SK-N-SH treated with all-trans-retinoic acid at 6 μM for 48 hours (cell line): ENCODE measurements at regions not wholly inside any gene's neighbourhood (a gene's known extent, or its start where the extent isn't known, plus 50 kb on each side); places are given as distances from the start of the nearest gene placed in this dataset.
A peak's percentile ranks its signal among the peaks of the same experiment; 100 is the strongest.

Source experiments
- ATAC-seq: fragments of 200-7000 bp; cut with Tn5 transposase; 3 replicates; pipeline ENCODE4 v1.9.1; 2020; ENCODE audit warnings: mild to moderate bottlenecking, moderate library complexity
- ARNTL ChIP-seq: fragments of 450-650 bp; formaldehyde crosslinking; IDR thresholded peaks from 2 replicates; pipeline ENCODE4 v1.5.0; 2020; ENCODE audit warnings: low read depth, mild to moderate bottlenecking, moderate library complexity, borderline replicate concordance
- CREB5 ChIP-seq: fragments of 250-450 bp; sonication (Bioruptor Pico); IDR thresholded peaks from 2 replicates; pipeline ENCODE4 v1.5.1; 2020; ENCODE audit warnings: low read depth, mild to moderate bottlenecking, moderate library complexity
- CSDC2 ChIP-seq: fragments of 250-450 bp; sonication (Bioruptor Pico); IDR thresholded peaks from 2 replicates; pipeline ENCODE4 v1.5.0; 2020; ENCODE audit warnings: mild to moderate bottlenecking, moderate library complexity
- CSRNP3 ChIP-seq: fragments of 250-450 bp; sonication (Bioruptor Pico); IDR thresholded peaks from 2 replicates; pipeline ENCODE4 v1.5.1; 2021; ENCODE audit warnings: mild to moderate bottlenecking, moderate library complexity
- ESRRG ChIP-seq: fragments of 250-450 bp; sonication (Bioruptor Pico); IDR thresholded peaks from 2 replicates; pipeline ENCODE4 v1.6.1; 2021; ENCODE audit warnings: mild to moderate bottlenecking
- GLIS3 ChIP-seq: fragments of 250-450 bp; sonication (Bioruptor Pico); IDR thresholded peaks from 2 replicates; pipeline ENCODE4 v1.5.0; 2020; ENCODE audit warnings: mild to moderate bottlenecking, moderate library complexity
- ISL1 ChIP-seq: fragments of 250-450 bp; sonication (Bioruptor Pico); IDR thresholded peaks from 2 replicates; pipeline ENCODE4 v2.1.2; 2022; ENCODE audit warnings: mild to moderate bottlenecking, moderate library complexity
- OSR1 ChIP-seq: fragments of 250-450 bp; sonication (Bioruptor Pico); IDR thresholded peaks from 2 replicates; pipeline ENCODE4 v1.8.0; 2022; ENCODE audit warnings: moderate library complexity, mild to moderate bottlenecking, inconsistent platforms
- PATZ1 ChIP-seq: fragments of 250-450 bp; sonication (Bioruptor Pico); IDR thresholded peaks from 2 replicates; pipeline ENCODE4 v1.8.0; 2020; ENCODE audit warnings: mild to moderate bottlenecking, moderate library complexity, borderline replicate concordance
- PPARA ChIP-seq: fragments of 250-450 bp; sonication (Bioruptor Pico); IDR thresholded peaks from 2 replicates; pipeline ENCODE4 v1.5.0; 2020; ENCODE audit warnings: mild to moderate bottlenecking, borderline replicate concordance
- RARB ChIP-seq: fragments of 250-450 bp; sonication (Bioruptor Pico); IDR thresholded peaks from 2 replicates; pipeline ENCODE4 v1.8.0; 2021; ENCODE audit warnings: mild to moderate bottlenecking, moderate library complexity
- SNAI2 ChIP-seq: fragments of 250-450 bp; sonication (Bioruptor Pico); IDR thresholded peaks from 2 replicates; pipeline ENCODE4 v1.5.0; 2020; ENCODE audit warnings: mild to moderate bottlenecking, moderate library complexity
- TCF4 ChIP-seq: fragments of 250-450 bp; sonication (Bioruptor Pico); IDR thresholded peaks from 2 replicates; pipeline ENCODE4 v1.8.0; 2021; ENCODE audit warnings: mild to moderate bottlenecking, moderate library complexity, borderline replicate concordance
- TSHZ2 ChIP-seq: fragments of 250-450 bp; sonication (Bioruptor Pico); IDR thresholded peaks from 2 replicates; pipeline ENCODE4 v1.5.0; 2020; ENCODE audit warnings: mild to moderate bottlenecking, moderate library complexity
- ZC3H10 ChIP-seq: fragments of 250-450 bp; sonication (Bioruptor Pico); IDR thresholded peaks from 2 replicates; pipeline ENCODE4 v1.5.1; 2021; ENCODE audit warnings: mild to moderate bottlenecking, moderate library complexity
- ZFP3 ChIP-seq: fragments of 250-450 bp; sonication (Bioruptor Pico); IDR thresholded peaks from 2 replicates; pipeline ENCODE4 v1.5.0; 2020; ENCODE audit warnings: mild to moderate bottlenecking, moderate library complexity
- ZFP30 ChIP-seq: fragments of 450-650 bp; formaldehyde crosslinking; IDR thresholded peaks from 2 replicates; pipeline ENCODE4 v1.5.0; 2022; ENCODE audit warnings: mild to moderate bottlenecking, moderate library complexity
- ZNF565 ChIP-seq: fragments of 450-650 bp; formaldehyde crosslinking; conservative IDR thresholded peaks from 2 replicates; pipeline ENCODE4 v1.5.0; 2020; ENCODE audit warnings: low read depth, mild to moderate bottlenecking, moderate library complexity
- ZNF8 ChIP-seq: fragments of 450-650 bp; formaldehyde crosslinking; IDR thresholded peaks from 2 replicates; pipeline ENCODE4 v1.5.0; 2020; ENCODE audit warnings: mild to moderate bottlenecking, moderate library complexity

- ATAC-seq = no peak
Measured at GRCh38 chr3:81132995-81133394, 628.5 kb downstream of the GBE1 start.

GRCh38 chr3:81105789-81106488 is 655.5 kb downstream of the GBE1 start:
- no peak for ATAC-seq
- no peak for TF ChIP-seq ISL1 (CRISPR knock-in tag)
- no peak for TF ChIP-seq CSRNP3 (CRISPR knock-in tag)
- TF ChIP-seq CSDC2 (CRISPR knock-in tag) = no peak
- TF ChIP-seq TSHZ2 (CRISPR knock-in tag) = no peak
- no peak for TF ChIP-seq ARNTL (CRISPR knock-in tag)
- TF ChIP-seq SNAI2 = no peak
- no peak for TF ChIP-seq ZFP30 (CRISPR knock-in tag)
- no peak for TF ChIP-seq ZFP3
- TF ChIP-seq ESRRG (CRISPR knock-in tag) = no peak
- no peak for TF ChIP-seq RARB (CRISPR knock-in tag)
- TF ChIP-seq CREB5 (CRISPR knock-in tag) = no peak
- no peak for TF ChIP-seq OSR1
- TF ChIP-seq ZNF565 (CRISPR knock-in tag) = no peak
- no peak for TF ChIP-seq PPARA (CRISPR knock-in tag)
- TF ChIP-seq ZC3H10 (CRISPR knock-in tag) = no peak
- no peak for TF ChIP-seq GLIS3
- TF ChIP-seq ZNF8 = no peak
- no peak for TF ChIP-seq PATZ1 (CRISPR knock-in tag)
- TF ChIP-seq, all 23 proteins: peak for 0

More at GRCh38 chr3:81132995-81133394, 628.5 kb downstream of the GBE1 start:
- peak; percentile 57 for TF ChIP-seq CREB5 (CRISPR knock-in tag)
- TF ChIP-seq SNAI2 = no peak
- 0 out of 2 replicates have a peak, but pooled peaks have one; percentile 19 for TF ChIP-seq ZFP3
- peak; percentile 97 for TF ChIP-seq ISL1 (CRISPR knock-in tag)
- TF ChIP-seq ZNF8 = no peak

GRCh38 chr3:81105206-81105605 is 656.2 kb downstream of the GBE1 start:
- ATAC-seq = no peak
- TF ChIP-seq ZNF565 (CRISPR knock-in tag) (no peak), CREB5 (CRISPR knock-in tag) (no peak), TCF4 (CRISPR knock-in tag) (no peak), CSRNP3 (CRISPR knock-in tag) (no peak), GLIS3 (no peak), ZFP30 (CRISPR knock-in tag) (no peak), RARB (CRISPR knock-in tag) (no peak), TSHZ2 (CRISPR knock-in tag) (no peak), PATZ1 (CRISPR knock-in tag) (no peak), PPARA (CRISPR knock-in tag) (no peak)
